Ovary (tissue), 3 donors: ENCODE measurements at regions not wholly inside any gene's neighbourhood (a gene's known extent, or its start where the extent isn't known, plus 50 kb on each side); places are given as distances from the start of the nearest gene placed in this dataset.
"Not testable (repeated sequence)": the region's sequence is repeated elsewhere in the genome, so short reads cannot be mapped to it uniquely, and the experiment has no call there.

ENCODE experiments used
- CTCF ChIP-seq, 3 donors: fragments of 450-650 bp in 2 of 3; fragments of 200-600 bp in 1 of 3; IDR thresholded peaks; one replicate each; pipeline versions ENCODE4 v1.5.1 to v1.8.0; 2016 to 2022; ENCODE audit warnings: antibody characterized with exemption in 3 of 3, mild to moderate bottlenecking in 1 of 3
- EP300 ChIP-seq: sonication (generic); formaldehyde crosslinking; IDR thresholded peaks from one replicate; pipeline ENCODE4 v1.6.1; 2017; ENCODE audit warnings: antibody characterized with exemption
- donor health status: DM: no; HTN: no; CAD: no.

DNA sequence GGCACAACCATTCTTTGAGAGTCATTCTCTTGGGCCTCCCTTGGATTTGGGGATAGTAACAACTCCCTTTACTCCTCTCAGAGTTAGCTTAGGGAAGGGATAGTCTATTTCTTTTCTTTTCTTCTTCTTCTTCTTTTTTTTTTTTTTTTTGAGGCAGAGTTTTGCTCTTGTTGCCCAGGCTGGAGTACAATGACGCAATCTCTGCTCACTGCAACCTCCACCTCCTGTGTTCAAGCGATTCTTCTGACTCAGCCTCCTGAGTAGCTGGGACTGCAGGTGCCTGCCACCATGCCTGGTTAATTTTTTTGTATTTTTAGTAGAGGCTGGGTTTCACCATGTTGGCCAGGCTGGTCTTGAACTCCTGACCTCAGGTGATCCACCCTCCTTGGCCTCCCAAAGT is 465.8 kb downstream of the PLCL1 start:
- not testable (repeated sequence) for TF ChIP-seq CTCF (IDR thresholded peaks at IDR 0.05); EP300
